Trophoblast cell (in vitro differentiated cells and primary cell): ENCODE measurements at regions not wholly inside any gene's neighbourhood (a gene's known extent, or its start where the extent isn't known, plus 50 kb on each side); places are given as distances from the start of the nearest gene placed in this dataset.
A peak's percentile ranks its signal among the peaks of the same experiment; 100 is the strongest.

Source experiments
- DNase-seq, 2 donors: peaks; one replicate each; pipeline ENCODE4 v3.0.0-alpha.2; 2016
- H2AFZ ChIP-seq: 2 replicates; pipeline ENCODE4 v1.6.1; 2013; ENCODE audit warnings: low read length, moderate library complexity, mild to moderate bottlenecking; ENCODE audit not compliant: insufficient read depth, poor library complexity
- H2AK5ac ChIP-seq: 2 replicates; pipeline ENCODE4 v1.6.1; 2013; ENCODE audit warnings: mild to moderate bottlenecking, low read length
- H2BK120ac ChIP-seq: 2 replicates; pipeline ENCODE4 v1.6.1; 2013; ENCODE audit warnings: low read length, mild to moderate bottlenecking, moderate library complexity; ENCODE audit not compliant: insufficient read depth, poor library complexity
- H2BK12ac ChIP-seq: 2 replicates; pipeline ENCODE4 v1.6.1; 2013; ENCODE audit warnings: mild to moderate bottlenecking, low read length, moderate library complexity
- H2BK5ac ChIP-seq: 2 replicates; pipeline ENCODE4 v1.6.1; 2013; ENCODE audit warnings: low read length, low read depth, moderate library complexity, mild to moderate bottlenecking; ENCODE audit not compliant: poor library complexity
- H3K14ac ChIP-seq: 2 replicates; pipeline ENCODE4 v1.6.1; 2013; ENCODE audit warnings: mild to moderate bottlenecking, low read length
- H3K18ac ChIP-seq: 2 replicates; pipeline ENCODE4 v1.6.1; 2013; ENCODE audit warnings: mild to moderate bottlenecking, low read length
- H3K23ac ChIP-seq: 2 replicates; pipeline ENCODE4 v1.6.1; 2013; ENCODE audit warnings: low read length
- H3K27ac ChIP-seq: 2 replicates; pipeline ENCODE4 v1.5.1; 2013; ENCODE audit warnings: low read depth, mild to moderate bottlenecking, inconsistent platforms, low read length, moderate library complexity
- H3K27me3 ChIP-seq: 2 replicates; pipeline ENCODE4 v1.6.1; 2013; ENCODE audit warnings: inconsistent platforms, mild to moderate bottlenecking, low read length, moderate library complexity; ENCODE audit not compliant: insufficient read depth
- H3K36me3 ChIP-seq, 2 experiments: 1 replicate in 1 of 2; 2 replicates in 1 of 2; pipeline ENCODE4 v1.6.1; 2013; ENCODE audit warnings: low read length in 2 of 2, mild to moderate bottlenecking in 2 of 2, moderate library complexity in 1 of 2; ENCODE audit not compliant: insufficient read depth in 2 of 2, control insufficient read depth in 1 of 2
- H3K4ac ChIP-seq: 2 replicates; pipeline ENCODE4 v1.6.1; 2013; ENCODE audit warnings: low read depth, mild to moderate bottlenecking, low read length, moderate library complexity
- H3K4me1 ChIP-seq, 2 experiments: 1 replicate in 1 of 2; 2 replicates in 1 of 2; pipeline ENCODE4 v1.6.1; 2013; ENCODE audit warnings: low read length in 2 of 2, mild to moderate bottlenecking in 2 of 2, moderate library complexity in 1 of 2; ENCODE audit not compliant: insufficient read depth in 2 of 2, control insufficient read depth in 1 of 2
- H3K4me2 ChIP-seq: 2 replicates; pipeline ENCODE4 v1.6.1; 2013; ENCODE audit warnings: inconsistent platforms, mild to moderate bottlenecking, low read length, moderate library complexity
- H3K4me3 ChIP-seq: 2 replicates; pipeline ENCODE4 v1.5.1; 2013; ENCODE audit warnings: mild to moderate bottlenecking, low read depth, low read length, inconsistent platforms
- H3K79me1 ChIP-seq: one replicate; pipeline ENCODE4 v1.6.1; 2013; ENCODE audit warnings: low read length
- H3K79me2 ChIP-seq: 2 replicates; pipeline ENCODE4 v1.6.1; 2013; ENCODE audit warnings: low read length, mild to moderate bottlenecking; ENCODE audit not compliant: control insufficient read depth, insufficient read depth, poor library complexity
- H3K9ac ChIP-seq: 2 replicates; pipeline ENCODE4 v1.6.1; 2013; ENCODE audit warnings: mild to moderate bottlenecking, low read length
- H3K9me3 ChIP-seq: 2 replicates; pipeline ENCODE4 v1.6.1; 2013; ENCODE audit warnings: low read depth, mild to moderate bottlenecking, control low read depth, inconsistent platforms, low read length; ENCODE audit not compliant: insufficient read depth
- H4K12ac ChIP-seq: 2 replicates; pipeline ENCODE4 v1.6.1; 2013; ENCODE audit warnings: low read depth, mild to moderate bottlenecking, low read length, moderate library complexity
- H4K8ac ChIP-seq: 2 replicates; pipeline ENCODE4 v1.6.1; 2013; ENCODE audit warnings: low read depth, mild to moderate bottlenecking, low read length, moderate library complexity
- H4K91ac ChIP-seq: one replicate; pipeline ENCODE4 v1.6.1; 2013; ENCODE audit warnings: low read depth, mild to moderate bottlenecking, low read length, moderate library complexity
- WGBS: extraction: QIAGEN DNeasy Blood & Tissue Kit; methylation state at CpG from one replicate; pipeline ENCODE4 v1.1.7; 2013; ENCODE audit warnings: missing lambda C conversion rate; ENCODE audit not compliant: insufficient read length, insufficient coverage; ENCODE audit errors: extremely low coverage; 5-methylcytosine and 5-hydroxymethylcytosine counted together

DNA sequence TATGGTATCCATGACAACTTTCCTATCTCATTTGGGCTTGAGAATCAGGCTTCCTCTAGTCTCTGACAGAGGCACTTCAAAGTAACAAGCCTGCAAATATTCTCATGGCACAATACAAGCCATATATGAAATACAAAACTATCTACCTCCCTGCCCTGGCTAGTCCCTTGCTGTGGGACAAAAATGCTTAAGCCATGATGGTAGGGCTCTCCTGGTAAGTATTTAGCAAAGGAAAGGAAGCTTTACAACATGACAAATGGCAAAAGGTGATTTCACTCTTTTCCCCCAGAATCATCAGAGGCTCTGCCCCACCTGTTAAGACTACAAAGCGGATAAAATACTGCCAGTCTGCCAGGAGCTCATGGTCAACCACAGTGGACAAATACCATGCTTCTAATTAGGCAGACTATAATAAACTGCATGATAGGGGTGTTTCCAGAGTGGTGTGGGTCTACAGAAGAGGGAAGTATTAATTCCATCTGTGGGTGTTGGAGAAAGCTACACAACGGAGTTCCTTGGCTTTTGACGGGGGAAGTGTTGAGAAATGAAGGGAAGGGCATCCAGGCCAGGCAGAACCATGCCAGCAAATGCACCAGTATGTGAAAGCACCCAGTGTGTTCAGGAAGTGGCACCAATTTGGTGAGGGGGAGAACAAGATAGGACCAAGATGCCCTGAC is 92.9 kb downstream of the SPTSSA start:
- H2BK5ac ChIP-seq, result no peak overlapping the region

GRCh38 chr14:34368115-34368970 is 93.7 kb downstream of the SPTSSA start:
- Histone ChIP-seq H3K4me2 (no peak overlapping the region), H2BK12ac (no peak overlapping the region), H3K79me1 (no peaks in the 10 kb centered on the region), H2AK5ac (no peak overlapping the region), H3K9ac (no peak overlapping the region), H2BK5ac (no peak overlapping the region), H3K79me2 (peaks cover 1% of the 10 kb centered on the region), H3K23ac (no peak overlapping the region), H3K27me3 (no peaks in the 10 kb centered on the region), H3K9me3 (no peaks in the 10 kb centered on the region), H3K4me3 (no peak overlapping the region), H2BK120ac (no peak overlapping the region), H3K4me1 (peaks cover 2 to 7% of the 10 kb centered on the region in 2 experiments), H4K12ac (no peak overlapping the region), H4K8ac (no peak overlapping the region), H3K27ac (no peak overlapping the region), H3K14ac (no peak overlapping the region), H3K36me3 (no peaks in the 10 kb centered on the region), H4K91ac (no peak overlapping the region), H3K18ac (no peak overlapping the region), H3K4ac (no peak overlapping the region), H2AFZ (no peak overlapping the region)
- peak; percentile 54 to 93 for DNase-seq
- no CpG with 5 or more reads among the region's 8 CpGs for WGBS

More for the DNA sequence above, 92.9 kb downstream of the SPTSSA start:
- Histone ChIP-seq H3K79me2 (no peaks in the 10 kb centered on the region), H3K36me3 (no peaks in the 10 kb centered on the region), H4K12ac (no peak overlapping the region), H2BK12ac (no peak overlapping the region), H2BK120ac (no peak overlapping the region), H3K9ac (no peak overlapping the region), H3K14ac (no peak overlapping the region), H2AK5ac (no peak overlapping the region), H3K27ac (no peak overlapping the region), H3K4me3 (no peak overlapping the region), H4K8ac (no peak overlapping the region), H3K4me1 (peaks cover 2 to 7% of the 10 kb centered on the region in 2 experiments), H3K4me2 (no peak overlapping the region), H3K79me1 (no peaks in the 10 kb centered on the region), H3K27me3 (no peaks in the 10 kb centered on the region), H4K91ac (no peak overlapping the region), H3K18ac (no peak overlapping the region), H3K4ac (no peak overlapping the region), H2AFZ (no peak overlapping the region), H3K9me3 (no peaks in the 10 kb centered on the region), H3K23ac (no peak overlapping the region)
- DNase-seq, result peak; percentile 50 to 86
- no CpG with 5 or more reads among the region's 3 CpGs for WGBS

DNA sequence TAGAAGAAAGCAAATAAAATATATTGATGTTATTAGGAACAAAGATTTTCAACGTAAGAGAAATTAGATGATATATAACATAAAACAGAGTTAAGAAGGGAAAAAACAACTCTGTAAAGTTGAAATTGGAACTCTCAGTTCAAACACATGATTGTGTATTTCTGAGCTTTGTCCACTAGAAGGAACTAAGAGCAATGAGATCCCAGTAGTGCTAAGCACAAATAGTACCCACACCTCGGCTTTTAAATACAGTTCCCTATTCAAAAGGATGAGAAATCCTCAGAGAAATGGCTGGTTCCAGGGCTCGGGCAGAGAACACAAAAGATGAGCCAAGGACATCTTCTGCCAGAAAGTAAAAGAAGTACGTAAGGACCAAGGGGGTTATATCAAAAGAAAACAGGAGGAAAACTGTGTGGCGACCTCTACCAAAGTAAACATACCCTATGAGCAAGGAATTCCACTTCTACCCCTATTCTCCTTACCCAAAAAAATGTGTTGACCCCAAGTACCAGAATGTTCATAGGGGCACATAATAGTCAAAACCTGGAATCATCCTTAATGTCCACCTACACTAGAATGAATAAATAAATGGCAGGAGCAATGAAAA is 96.6 kb downstream of the SPTSSA start:
- no peak overlapping the region for H4K8ac ChIP-seq
- no peak overlapping the region for H3K23ac ChIP-seq
- no peaks in the 10 kb centered on the region for H3K9me3 ChIP-seq
- no peaks in the 10 kb centered on the region for H3K36me3 ChIP-seq
- peaks cover 0 to 7% of the 10 kb centered on the region in 2 experiments for H3K4me1 ChIP-seq
- peaks cover 1% of the 10 kb centered on the region for H3K79me2 ChIP-seq
- no CpG with 5 or more reads among the region's 5 CpGs for WGBS
- no peak overlapping the region for H2BK12ac ChIP-seq
- H3K4me3 ChIP-seq, result no peak overlapping the region
- H2AK5ac ChIP-seq, result no peak overlapping the region
- no peak overlapping the region for H3K4ac ChIP-seq
- H3K79me1 ChIP-seq, result no peaks in the 10 kb centered on the region
- no peak overlapping the region for H2AFZ ChIP-seq
- no peak overlapping the region for H3K14ac ChIP-seq
- H3K18ac ChIP-seq, result no peak overlapping the region
- no peaks in the 10 kb centered on the region for H3K27me3 ChIP-seq
- no peak overlapping the region for H4K91ac ChIP-seq
- no peak overlapping the region for H3K4me2 ChIP-seq
- H3K27ac ChIP-seq, result no peak overlapping the region
- DNase-seq, result peak in 1 of 2 donors; percentile 31
- no peak overlapping the region for H2BK120ac ChIP-seq
- no peak overlapping the region for H4K12ac ChIP-seq
- H3K9ac ChIP-seq, result no peak overlapping the region
- H2BK5ac ChIP-seq, result no peak overlapping the region

- H2AK5ac ChIP-seq, result no peak overlapping the region
- H3K36me3 ChIP-seq, result no peaks in the 10 kb centered on the region
- H3K9me3 ChIP-seq, result no peaks in the 10 kb centered on the region
- no peak overlapping the region for H2BK5ac ChIP-seq
- H2AFZ ChIP-seq, result no peak overlapping the region
- no peak overlapping the region for H4K12ac ChIP-seq
- H3K4ac ChIP-seq, result no peak overlapping the region
- H3K18ac ChIP-seq, result no peak overlapping the region
- H2BK120ac ChIP-seq, result no peak overlapping the region
- H3K79me1 ChIP-seq, result no peaks in the 10 kb centered on the region
- DNase-seq, result no peak
- H3K27ac ChIP-seq, result no peak overlapping the region
- H3K4me2 ChIP-seq, result no peak overlapping the region
- H3K4me1 ChIP-seq, result peaks cover 0 to 7% of the 10 kb centered on the region in 2 experiments
- H3K23ac ChIP-seq, result no peak overlapping the region
- no CpG with 5 or more reads among the region's 6 CpGs for WGBS
- no peak overlapping the region for H4K91ac ChIP-seq
- no peak overlapping the region for H3K4me3 ChIP-seq
- H3K27me3 ChIP-seq, result no peaks in the 10 kb centered on the region
- H3K9ac ChIP-seq, result no peak overlapping the region
- H3K14ac ChIP-seq, result no peak overlapping the region
- H3K79me2 ChIP-seq, result peaks cover 1% of the 10 kb centered on the region
- H2BK12ac ChIP-seq, result no peak overlapping the region
- H4K8ac ChIP-seq, result no peak overlapping the region
Measured at GRCh38 chr14:34364201-34364600, 97.8 kb downstream of the SPTSSA start.
